Suprapubic skin (tissue), 4 donors: ENCODE measurements at regions not wholly inside any gene's neighbourhood (a gene's known extent, or its start where the extent isn't known, plus 50 kb on each side); places are given as distances from the start of the nearest gene placed in this dataset.

Experiments
- DNase-seq, 2 donors: peaks; one replicate each; pipeline ENCODE4 v3.0.0-alpha.2; 2019; ENCODE audit warnings: low spot score in 2 of 2
- H3K27ac ChIP-seq: fragments of 200-600 bp; sonication (generic); one replicate; pipeline ENCODE4 v1.5.1; 2019
- H3K27me3 ChIP-seq: fragments of 200-600 bp; sonication (generic); one replicate; pipeline ENCODE4 v1.5.1; 2019
- H3K36me3 ChIP-seq: fragments of 200-600 bp; sonication (generic); one replicate; pipeline ENCODE4 v1.5.1; 2019
- H3K4me1 ChIP-seq: fragments of 200-600 bp; sonication (generic); one replicate; pipeline ENCODE4 v1.5.1; 2019
- H3K4me3 ChIP-seq: fragments of 200-600 bp; sonication (generic); one replicate; pipeline ENCODE4 v1.5.1; 2019; ENCODE audit warnings: mild to moderate bottlenecking
- H3K9me3 ChIP-seq: fragments of 200-600 bp; sonication (generic); one replicate; pipeline ENCODE4 v1.5.1; 2019
- EP300 ChIP-seq: sonication (generic); formaldehyde crosslinking; IDR thresholded peaks from one replicate; pipeline ENCODE4 v1.6.1; 2017; ENCODE audit warnings: antibody characterized with exemption
- POLR2A ChIP-seq, 2 donors: fragments of 450-650 bp; IDR thresholded peaks; one replicate each; pipeline ENCODE4 v1.6.1; 2017; ENCODE audit warnings: antibody characterized with exemption in 2 of 2, mild to moderate bottlenecking in 2 of 2, moderate library complexity in 2 of 2
- POLR2AphosphoS5 ChIP-seq, 3 donors: sonication (generic); formaldehyde crosslinking; IDR thresholded peaks; one replicate each; pipeline ENCODE4 v1.6.1; 2017; ENCODE audit warnings: antibody characterized with exemption in 3 of 3
- WGBS: methylation state at CpG from one replicate; pipeline ENCODE4 v1.1.5; 2018; 5-methylcytosine and 5-hydroxymethylcytosine counted together
- TF ChIP-seq, protein P1 (sequence below), 2 donors: fragments of 200-600 bp in 1 of 2; fragments of 450-650 bp in 1 of 2; sonication (generic) in 1 of 2; IDR thresholded peaks; one replicate each; pipeline ENCODE4 v1.5.1; 2016 to 2019; ENCODE audit warnings: antibody characterized with exemption in 2 of 2, mild to moderate bottlenecking in 1 of 2, moderate library complexity in 1 of 2

DNA sequence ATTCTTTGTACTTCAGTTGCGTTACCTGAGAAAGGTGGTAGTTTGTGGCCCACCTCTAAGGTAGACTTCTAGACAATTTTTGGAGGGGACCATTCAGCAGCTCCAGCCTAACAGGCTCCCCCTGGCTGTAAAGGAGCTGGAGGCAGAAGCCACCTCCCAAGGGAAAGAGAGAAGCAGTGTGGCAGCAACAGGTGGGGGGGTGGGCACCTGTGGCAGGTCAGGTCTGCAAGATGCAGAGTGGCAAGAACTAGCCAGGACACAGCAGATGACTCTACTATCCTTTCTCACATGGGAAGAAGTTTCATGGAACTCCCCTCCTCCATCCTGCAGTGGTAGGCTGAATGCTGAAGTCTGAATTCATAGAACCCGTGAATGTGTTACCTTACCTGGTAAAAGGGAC, 148.3 kb upstream of the DTNBP1 start:
- no peak for DNase-seq
- no peaks in the 10 kb centered on the region for H3K27me3 ChIP-seq
- H3K9me3 ChIP-seq: no peaks in the 10 kb centered on the region
- no peaks in the 10 kb centered on the region for H3K4me1 ChIP-seq
- no peak overlapping the region for H3K27ac ChIP-seq
- TF ChIP-seq, protein P1, sequence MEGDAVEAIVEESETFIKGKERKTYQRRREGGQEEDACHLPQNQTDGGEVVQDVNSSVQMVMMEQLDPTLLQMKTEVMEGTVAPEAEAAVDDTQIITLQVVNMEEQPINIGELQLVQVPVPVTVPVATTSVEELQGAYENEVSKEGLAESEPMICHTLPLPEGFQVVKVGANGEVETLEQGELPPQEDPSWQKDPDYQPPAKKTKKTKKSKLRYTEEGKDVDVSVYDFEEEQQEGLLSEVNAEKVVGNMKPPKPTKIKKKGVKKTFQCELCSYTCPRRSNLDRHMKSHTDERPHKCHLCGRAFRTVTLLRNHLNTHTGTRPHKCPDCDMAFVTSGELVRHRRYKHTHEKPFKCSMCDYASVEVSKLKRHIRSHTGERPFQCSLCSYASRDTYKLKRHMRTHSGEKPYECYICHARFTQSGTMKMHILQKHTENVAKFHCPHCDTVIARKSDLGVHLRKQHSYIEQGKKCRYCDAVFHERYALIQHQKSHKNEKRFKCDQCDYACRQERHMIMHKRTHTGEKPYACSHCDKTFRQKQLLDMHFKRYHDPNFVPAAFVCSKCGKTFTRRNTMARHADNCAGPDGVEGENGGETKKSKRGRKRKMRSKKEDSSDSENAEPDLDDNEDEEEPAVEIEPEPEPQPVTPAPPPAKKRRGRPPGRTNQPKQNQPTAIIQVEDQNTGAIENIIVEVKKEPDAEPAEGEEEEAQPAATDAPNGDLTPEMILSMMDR (IDR thresholded peaks at IDR 0.05): no peak
- no peak for TF ChIP-seq POLR2AphosphoS5 (IDR thresholded peaks at IDR 0.05)
- no peak for TF ChIP-seq EP300
- no peak for TF ChIP-seq POLR2A (IDR thresholded peaks at IDR 0.05)
- WGBS: 95% methylated on average over 2 of the region's 2 CpGs
- no peaks in the 10 kb centered on the region for H3K36me3 ChIP-seq
- H3K4me3 ChIP-seq: no peak overlapping the region

DNA sequence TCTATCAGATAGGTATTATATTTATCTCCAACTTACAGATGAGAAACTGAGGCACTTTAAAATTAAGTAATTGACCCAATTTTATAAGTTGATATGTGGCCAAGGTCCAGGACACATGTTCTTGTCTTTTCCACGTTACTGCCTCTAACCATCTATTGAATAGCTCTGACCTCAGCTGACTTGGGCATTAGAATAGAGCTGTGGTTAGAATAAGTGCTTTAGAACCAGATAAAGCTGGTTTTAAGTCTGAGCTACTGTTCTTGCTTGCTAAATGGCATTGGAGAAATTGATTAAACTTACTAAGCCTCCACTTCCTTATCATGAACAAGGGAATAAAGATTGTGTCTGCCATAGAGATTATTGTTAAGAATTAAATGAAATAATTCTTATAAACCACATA, 147.8 kb upstream of the DTNBP1 start:
- H3K36me3 ChIP-seq: no peaks in the 10 kb centered on the region
- TF ChIP-seq POLR2A (IDR thresholded peaks at IDR 0.05): no peak
- TF ChIP-seq POLR2AphosphoS5 (IDR thresholded peaks at IDR 0.05): no peak
- TF ChIP-seq, protein P1 (IDR thresholded peaks at IDR 0.05): no peak
- TF ChIP-seq EP300: no peak
- no peak overlapping the region for H3K4me3 ChIP-seq
- H3K27ac ChIP-seq: no peak overlapping the region
- H3K9me3 ChIP-seq: no peaks in the 10 kb centered on the region
- DNase-seq: no peak
- no peaks in the 10 kb centered on the region for H3K27me3 ChIP-seq
- 38% methylated on average over 1 of the region's 1 CpG for WGBS
- H3K4me1 ChIP-seq: no peaks in the 10 kb centered on the region

DNA sequence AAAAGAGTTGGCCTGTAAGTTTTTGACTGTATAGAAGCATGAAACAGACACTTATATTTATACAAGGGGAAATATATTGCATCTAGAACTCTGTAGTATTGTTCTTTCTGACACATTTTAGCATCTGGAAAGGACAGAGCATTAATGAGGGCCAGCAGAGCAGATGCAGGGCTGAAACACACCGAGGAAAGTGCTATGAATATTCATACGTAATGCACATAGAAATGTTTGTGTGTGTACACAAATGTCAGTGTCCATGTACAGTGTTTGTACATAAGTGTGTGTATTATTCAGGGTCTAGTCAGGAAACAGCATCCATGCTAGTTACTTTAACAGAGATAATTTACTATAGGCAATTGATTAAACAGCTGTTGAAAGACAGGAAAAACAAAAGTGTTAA, 146.5 kb upstream of the DTNBP1 start:
- Histone ChIP-seq H3K27ac (no peak overlapping the region), H3K4me3 (no peak overlapping the region), H3K4me1 (no peaks in the 10 kb centered on the region), H3K27me3 (no peaks in the 10 kb centered on the region), H3K9me3 (no peaks in the 10 kb centered on the region), H3K36me3 (no peaks in the 10 kb centered on the region)
- DNase-seq: no peak
- 93% methylated on average over 2 of the region's 2 CpGs for WGBS
- TF ChIP-seq, protein P1 (IDR thresholded peaks at IDR 0.05): no peak
- TF ChIP-seq POLR2AphosphoS5 (IDR thresholded peaks at IDR 0.05): no peak
- no peak for TF ChIP-seq POLR2A (IDR thresholded peaks at IDR 0.05)
- TF ChIP-seq EP300: no peak

DNA sequence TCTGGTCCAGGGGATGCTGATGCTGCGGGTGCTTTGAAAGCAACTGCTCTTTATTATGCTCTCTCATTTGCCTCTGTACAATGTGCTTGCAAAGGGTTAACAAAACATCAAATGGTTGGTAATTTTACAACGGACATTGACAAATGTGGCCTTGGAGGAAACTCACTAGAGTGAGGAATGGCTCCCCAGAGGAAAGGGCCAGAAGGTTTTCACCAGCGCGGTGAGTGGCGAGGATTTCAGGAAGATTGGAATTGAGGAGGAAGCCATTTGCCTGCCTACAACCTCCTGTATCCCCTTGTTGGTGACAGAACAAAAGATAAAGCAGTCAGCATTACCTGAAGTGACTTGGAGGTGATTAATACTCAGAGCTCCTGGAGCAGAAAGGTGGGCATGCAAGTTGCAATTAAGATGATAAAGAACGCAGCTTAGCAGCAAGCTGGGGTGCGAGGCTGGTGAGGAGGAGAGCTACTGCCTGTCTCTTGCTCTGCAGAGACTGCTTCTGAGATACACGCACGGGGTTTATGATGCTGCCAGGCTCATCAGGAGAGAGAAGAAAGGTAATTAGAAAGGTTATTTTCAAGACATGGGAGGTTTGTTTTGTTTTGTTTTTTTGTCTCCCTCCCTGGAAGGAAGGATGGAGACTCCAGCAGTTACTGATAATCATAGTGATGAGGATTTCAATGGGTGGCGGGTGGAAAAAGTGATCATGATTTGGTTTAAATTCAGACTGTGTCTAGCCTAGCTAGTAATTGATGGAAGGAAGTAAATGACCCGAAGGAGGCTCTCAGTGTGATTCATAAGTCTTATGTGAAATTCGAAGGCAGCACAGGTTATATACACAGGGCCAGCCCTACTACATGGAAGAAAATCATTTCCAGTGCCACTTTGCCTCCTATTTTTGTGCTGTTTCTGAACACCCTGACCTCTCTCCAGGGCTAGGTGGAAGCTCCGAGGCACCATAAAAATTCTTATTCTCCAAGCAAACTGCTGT, 141.6 kb upstream of the DTNBP1 start:
- Histone ChIP-seq H3K27ac (no peak overlapping the region), H3K9me3 (no peaks in the 10 kb centered on the region)
- 58% methylated on average over 13 of the region's 13 CpGs for WGBS

DNA sequence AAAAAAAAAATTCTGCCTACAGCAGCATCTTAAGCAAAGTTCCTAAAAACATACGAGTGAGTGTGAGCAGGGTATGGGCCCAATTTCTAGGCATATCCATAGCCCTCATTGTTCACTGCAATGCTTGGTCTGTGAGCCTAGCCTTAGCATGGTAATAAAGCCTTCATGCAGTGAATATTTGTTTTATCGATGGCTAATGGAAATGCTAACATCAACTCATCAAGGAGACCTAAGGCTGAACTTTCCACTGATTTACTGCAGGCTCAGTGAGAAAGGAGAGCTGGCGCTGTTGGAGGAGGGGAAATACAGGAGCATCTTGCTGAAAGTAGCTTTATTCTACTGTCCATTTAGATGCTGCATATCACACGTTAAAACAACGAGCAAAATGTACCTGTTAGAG, 139.6 kb upstream of the DTNBP1 start:
- DNase-seq: no peak
- Histone ChIP-seq H3K27me3 (no peaks in the 10 kb centered on the region), H3K4me3 (no peak overlapping the region), H3K4me1 (no peaks in the 10 kb centered on the region), H3K27ac (no peak overlapping the region), H3K36me3 (no peaks in the 10 kb centered on the region), H3K9me3 (no peaks in the 10 kb centered on the region)
- no peak for TF ChIP-seq POLR2A (IDR thresholded peaks at IDR 0.05)
- TF ChIP-seq EP300: no peak
- TF ChIP-seq, protein P1 (IDR thresholded peaks at IDR 0.05): no peak
- no peak for TF ChIP-seq POLR2AphosphoS5 (IDR thresholded peaks at IDR 0.05)
- 82% methylated on average over 5 of the region's 5 CpGs for WGBS

More for the DNA sequence above, 141.6 kb upstream of the DTNBP1 start:
- H3K27me3 ChIP-seq: no peaks in the 10 kb centered on the region
- TF ChIP-seq POLR2AphosphoS5 (IDR thresholded peaks at IDR 0.05) (no peak), POLR2A (IDR thresholded peaks at IDR 0.05) (no peak), EP300 (no peak)
- TF ChIP-seq, protein P1 (IDR thresholded peaks at IDR 0.05): no peak
- no peaks in the 10 kb centered on the region for H3K36me3 ChIP-seq
- no peaks in the 10 kb centered on the region for H3K4me1 ChIP-seq
- H3K4me3 ChIP-seq: no peak overlapping the region
- no peak for DNase-seq
